ENCODE measurements at regions not wholly inside any gene's neighbourhood (a gene's known extent, or its start where the extent isn't known, plus 50 kb on each side); places are given as distances from the start of the nearest gene placed in this dataset.

DNA sequence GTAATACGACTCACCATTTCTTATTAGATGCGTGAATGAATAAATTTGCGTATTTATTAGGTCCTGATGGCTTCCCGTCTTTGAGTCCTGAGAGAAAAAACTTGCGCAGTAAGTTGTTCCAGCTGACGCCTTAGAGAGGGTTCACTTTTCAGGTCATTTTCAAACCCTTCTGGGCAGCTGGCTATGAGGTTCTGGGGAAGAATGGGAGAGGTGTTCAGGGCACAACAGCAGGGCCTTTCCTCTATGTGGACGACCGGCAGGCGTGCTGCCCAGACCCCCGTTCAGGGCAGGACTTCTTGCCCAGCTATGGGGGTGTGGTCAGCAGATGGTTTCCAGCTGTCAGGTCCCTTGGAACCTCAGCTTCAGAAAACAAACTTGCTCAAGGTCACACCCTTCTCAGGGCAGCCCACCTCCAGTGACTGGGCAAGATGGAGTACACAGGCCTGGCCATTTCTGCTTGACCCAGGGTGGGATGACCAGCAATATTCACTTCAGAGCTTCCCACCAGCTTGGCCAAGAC lies 61.1 kb upstream of the TNP1 start:
- no peaks in the 10 kb centered on the region for H3K36me3 ChIP-seq (ENCODE audit: control insufficient read depth, insufficient read depth, low read length)
- WGBS (ENCODE audit: insufficient coverage, insufficient read length) = no CpG with 5 or more reads among the region's 10 CpGs
- H3K27ac ChIP-seq (ENCODE audit: low read length) = no peak overlapping the region
- no peaks in the 10 kb centered on the region for H3K9me3 ChIP-seq (ENCODE audit: control insufficient read depth, insufficient read depth, low read length)
- DNase-seq (ENCODE audit: low read depth, low spot score) = no peak
- no peaks in the 10 kb centered on the region for H3K27me3 ChIP-seq (ENCODE audit: control insufficient read depth, insufficient read depth, low read length)
- H3K4me1 ChIP-seq (ENCODE audit: control insufficient read depth, insufficient read depth, low read length) = peaks cover 2% of the 10 kb centered on the region; the same call in 1 of the 2 replicates
- H3K4me3 ChIP-seq (ENCODE audit: low read length) = no peak overlapping the region

DNA sequence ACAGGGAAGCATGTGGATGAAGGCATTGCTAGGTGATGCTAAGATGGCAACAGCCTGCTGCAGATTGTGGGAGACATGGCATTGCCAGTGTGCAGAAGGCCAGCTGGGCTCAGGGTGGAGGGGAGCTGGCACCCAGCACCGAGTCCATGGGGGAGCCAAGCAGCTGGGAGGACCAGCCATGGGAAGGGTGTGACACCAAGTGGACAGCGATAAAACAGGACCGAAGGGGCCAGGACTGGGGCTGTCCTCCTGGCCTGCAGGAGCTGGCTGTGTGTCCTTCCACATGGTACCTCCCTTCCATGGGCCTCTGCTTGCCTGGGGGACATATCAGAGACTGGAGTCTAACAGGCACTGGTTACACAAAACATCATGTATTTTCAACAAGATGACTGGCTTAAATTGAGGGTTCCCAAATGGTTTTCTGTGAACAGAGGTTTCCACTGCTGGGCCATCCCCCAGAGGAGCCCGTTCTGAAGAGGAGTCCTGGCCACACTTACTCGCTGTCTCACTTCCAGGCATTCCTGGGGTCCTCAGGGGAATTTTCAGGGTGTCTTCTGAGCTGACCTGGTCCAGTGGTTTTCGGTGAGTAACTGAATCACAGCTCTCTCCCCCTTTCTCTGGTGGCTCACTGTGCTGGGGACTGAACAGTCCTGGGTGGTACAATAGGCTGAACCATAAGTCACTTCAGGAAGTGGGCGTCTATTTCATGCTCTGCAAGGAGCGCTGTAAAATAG lies 60.4 kb upstream of the TNP1 start:
- Histone ChIP-seq H3K27me3 (ENCODE audit: control insufficient read depth, insufficient read depth, low read length) (no peaks in the 10 kb centered on the region), H3K9me3 (ENCODE audit: control insufficient read depth, insufficient read depth, low read length) (no peaks in the 10 kb centered on the region), H3K27ac (ENCODE audit: low read length) (no peak overlapping the region), H3K36me3 (ENCODE audit: control insufficient read depth, insufficient read depth, low read length) (no peaks in the 10 kb centered on the region), H3K4me3 (ENCODE audit: low read length) (no peak overlapping the region), H3K4me1 (ENCODE audit: control insufficient read depth, insufficient read depth, low read length) (peaks cover 2% of the 10 kb centered on the region; the same call in 1 of the 2 replicates)
- no peak for DNase-seq (ENCODE audit: low read depth, low spot score)
- WGBS (ENCODE audit: insufficient coverage, insufficient read length) = no CpG with 5 or more reads among the region's 8 CpGs

DNA sequence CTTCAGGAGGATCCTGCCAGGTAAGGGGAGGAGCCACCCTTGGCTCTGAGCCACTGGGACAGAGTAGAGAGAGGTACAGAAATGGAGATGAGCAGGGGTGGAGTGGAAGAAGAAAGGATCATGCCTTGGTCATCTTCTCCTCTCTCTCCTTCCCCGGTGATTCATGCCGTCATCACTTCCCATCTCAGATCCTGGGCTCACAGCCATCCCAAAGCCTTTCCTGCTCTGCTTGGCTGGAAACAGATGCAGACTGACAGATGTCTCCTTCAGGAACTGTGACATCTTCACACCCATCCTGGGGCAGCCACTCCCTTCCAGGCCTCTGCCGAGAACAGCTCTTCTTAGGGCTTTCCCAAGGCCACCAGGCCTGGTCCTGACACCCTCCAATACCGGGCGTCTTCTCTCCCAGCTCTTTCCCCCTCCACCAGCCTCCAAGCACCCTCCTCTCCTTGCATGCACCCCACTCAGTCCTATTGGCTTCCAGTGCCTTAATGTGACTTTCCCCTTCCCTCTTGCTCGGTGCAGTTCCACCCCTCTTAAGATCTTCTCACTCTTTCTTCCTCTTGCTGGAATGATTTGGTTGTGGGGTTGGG lies 58.3 kb upstream of the TNP1 start:
- H3K36me3 ChIP-seq (ENCODE audit: control insufficient read depth, insufficient read depth, low read length) = no peaks in the 10 kb centered on the region
- H3K4me1 ChIP-seq (ENCODE audit: control insufficient read depth, insufficient read depth, low read length) = no peaks in the 10 kb centered on the region
- no peaks in the 10 kb centered on the region for H3K9me3 ChIP-seq (ENCODE audit: control insufficient read depth, insufficient read depth, low read length)
- no peak overlapping the region for H3K27ac ChIP-seq (ENCODE audit: low read length)
- no peak for DNase-seq (ENCODE audit: low read depth, low spot score)
- no CpG with 5 or more reads among the region's 6 CpGs for WGBS (ENCODE audit: insufficient coverage, insufficient read length)
- H3K27me3 ChIP-seq (ENCODE audit: control insufficient read depth, insufficient read depth, low read length) = no peaks in the 10 kb centered on the region
- no peak overlapping the region for H3K4me3 ChIP-seq (ENCODE audit: low read length)

DNA sequence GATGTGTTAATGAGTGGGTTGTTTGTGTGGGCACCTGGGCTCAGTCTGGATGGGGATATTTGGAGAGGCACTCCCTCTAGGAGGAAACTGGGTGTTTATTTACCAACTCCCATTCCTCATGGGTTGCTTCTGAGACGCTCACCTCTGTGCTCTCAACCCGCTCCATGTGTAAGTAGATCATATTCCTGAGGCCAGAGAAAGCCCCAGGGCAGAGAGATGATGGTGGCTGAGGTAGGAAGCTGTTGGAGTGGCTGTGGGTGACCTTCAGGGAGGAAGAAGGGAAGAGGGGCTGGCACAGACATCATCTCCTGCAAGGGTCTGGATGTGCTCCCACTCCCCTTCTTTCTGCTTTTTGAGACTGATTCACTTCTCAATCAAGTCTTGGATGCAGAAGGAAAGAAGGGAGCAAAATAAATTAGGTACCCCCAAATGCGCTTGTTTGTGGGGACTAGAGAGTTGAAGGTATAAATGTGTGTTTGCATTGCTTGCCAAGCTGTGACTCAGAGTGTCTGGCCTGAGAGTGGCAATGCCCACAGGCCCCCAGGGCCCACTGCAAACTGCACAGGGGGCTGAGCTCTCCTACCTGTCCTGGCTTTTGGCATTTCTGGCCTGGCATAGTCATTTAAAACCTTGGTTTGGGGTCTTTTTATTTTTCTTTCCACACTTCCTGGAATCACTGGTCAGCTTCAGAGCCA lies 57.2 kb upstream of the TNP1 start:
- no peaks in the 10 kb centered on the region for H3K4me1 ChIP-seq (ENCODE audit: control insufficient read depth, insufficient read depth, low read length)
- H3K27me3 ChIP-seq (ENCODE audit: control insufficient read depth, insufficient read depth, low read length) = no peaks in the 10 kb centered on the region
- no peak overlapping the region for H3K4me3 ChIP-seq (ENCODE audit: low read length)
- no peak for DNase-seq (ENCODE audit: low read depth, low spot score)
- WGBS (ENCODE audit: insufficient coverage, insufficient read length) = no CpG with 5 or more reads among the region's 3 CpGs
- no peaks in the 10 kb centered on the region for H3K36me3 ChIP-seq (ENCODE audit: control insufficient read depth, insufficient read depth, low read length)
- H3K9me3 ChIP-seq (ENCODE audit: control insufficient read depth, insufficient read depth, low read length) = no peaks in the 10 kb centered on the region
- H3K27ac ChIP-seq (ENCODE audit: low read length) = no peak overlapping the region

GRCh38 chr2:216915557-216916150 lies 55.8 kb upstream of the TNP1 start:
- Histone ChIP-seq H3K27me3 (ENCODE audit: control insufficient read depth, insufficient read depth, low read length) (no peaks in the 10 kb centered on the region), H3K4me3 (ENCODE audit: low read length) (no peak overlapping the region), H3K9me3 (ENCODE audit: control insufficient read depth, insufficient read depth, low read length) (no peaks in the 10 kb centered on the region), H3K36me3 (ENCODE audit: control insufficient read depth, insufficient read depth, low read length) (no peaks in the 10 kb centered on the region), H3K4me1 (ENCODE audit: control insufficient read depth, insufficient read depth, low read length) (no peaks in the 10 kb centered on the region), H3K27ac (ENCODE audit: low read length) (no peak overlapping the region)
- DNase-seq (ENCODE audit: low read depth, low spot score) = no peak
- no CpG with 5 or more reads among the region's 12 CpGs for WGBS (ENCODE audit: insufficient coverage, insufficient read length)

DNA sequence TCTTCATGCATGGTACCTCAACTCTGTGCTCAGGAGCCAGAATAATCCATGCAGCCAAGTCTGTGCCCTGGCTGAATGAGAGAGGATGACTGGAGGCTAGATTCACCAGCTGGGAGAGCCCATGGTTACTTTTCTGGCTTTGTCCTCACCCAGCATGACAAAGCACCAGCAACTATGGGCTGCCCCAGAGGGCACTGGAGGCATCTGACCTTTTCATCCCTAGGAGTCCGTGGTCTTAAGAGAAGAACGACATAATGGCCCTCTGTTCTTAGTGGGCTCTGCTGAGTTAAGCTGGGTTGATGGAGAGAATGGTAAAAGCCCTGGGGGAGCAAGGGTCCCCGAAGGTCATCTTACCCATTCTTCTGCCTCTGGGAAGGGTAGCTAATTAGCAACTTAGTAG lies 54.6 kb upstream of the TNP1 start:
- WGBS (ENCODE audit: insufficient coverage, insufficient read length) = no CpG with 5 or more reads among the region's 3 CpGs
- no peaks in the 10 kb centered on the region for H3K4me1 ChIP-seq (ENCODE audit: control insufficient read depth, insufficient read depth, low read length)
- no peak overlapping the region for H3K4me3 ChIP-seq (ENCODE audit: low read length)
- H3K27me3 ChIP-seq (ENCODE audit: control insufficient read depth, insufficient read depth, low read length) = no peaks in the 10 kb centered on the region
- no peak for DNase-seq (ENCODE audit: low read depth, low spot score)
- no peaks in the 10 kb centered on the region for H3K36me3 ChIP-seq (ENCODE audit: control insufficient read depth, insufficient read depth, low read length)
- H3K27ac ChIP-seq (ENCODE audit: low read length) = no peak overlapping the region
- H3K9me3 ChIP-seq (ENCODE audit: control insufficient read depth, insufficient read depth, low read length) = no peaks in the 10 kb centered on the region

DNA sequence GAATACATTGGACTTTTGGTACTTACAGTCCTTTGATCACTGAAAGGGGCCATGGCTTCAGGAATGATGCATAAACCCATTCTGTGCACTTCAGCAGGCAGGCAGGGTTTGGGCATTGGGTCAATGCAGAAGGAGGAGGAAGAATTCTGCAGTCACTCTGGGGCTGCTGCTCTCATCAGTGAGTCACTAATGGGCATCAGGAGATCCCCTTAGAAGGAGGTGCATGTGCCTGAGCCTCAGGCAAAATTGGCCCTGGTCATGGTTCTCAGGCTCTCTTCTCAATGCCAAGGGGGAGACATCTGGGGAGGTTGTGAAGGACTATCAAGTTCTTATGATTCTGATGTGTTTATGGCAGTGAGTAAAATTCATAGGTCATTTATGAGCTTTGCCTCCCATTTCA lies 52.0 kb upstream of the TNP1 start:
- H3K27ac ChIP-seq (ENCODE audit: low read length) = no peak overlapping the region
- H3K9me3 ChIP-seq (ENCODE audit: control insufficient read depth, insufficient read depth, low read length) = no peaks in the 10 kb centered on the region
- no peak for DNase-seq (ENCODE audit: low read depth, low spot score)
- no peaks in the 10 kb centered on the region for H3K27me3 ChIP-seq (ENCODE audit: control insufficient read depth, insufficient read depth, low read length)
- H3K4me3 ChIP-seq (ENCODE audit: low read length) = no peak overlapping the region
- no peaks in the 10 kb centered on the region for H3K4me1 ChIP-seq (ENCODE audit: control insufficient read depth, insufficient read depth, low read length)
- no peaks in the 10 kb centered on the region for H3K36me3 ChIP-seq (ENCODE audit: control insufficient read depth, insufficient read depth, low read length)

DNA sequence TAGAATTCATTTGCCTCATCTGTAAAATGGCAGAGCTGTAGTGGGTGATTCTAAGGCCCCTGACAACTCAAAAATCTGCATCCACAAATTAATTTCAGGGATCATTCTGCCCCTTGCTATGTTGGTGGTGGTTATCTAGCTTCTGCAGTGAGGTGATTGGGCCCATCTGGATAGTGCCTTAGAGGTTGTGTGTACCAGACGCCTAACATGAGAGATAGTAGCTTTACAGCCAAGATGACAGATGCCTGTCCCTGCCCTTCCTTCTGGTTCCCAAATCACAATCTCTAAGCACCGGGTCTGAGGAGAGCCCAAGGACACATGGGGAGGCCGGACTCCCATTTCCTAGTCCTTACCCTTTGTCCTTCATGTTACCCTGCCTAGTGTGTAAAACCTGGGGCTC lies 51.1 kb upstream of the TNP1 start:
- no CpG with 5 or more reads among the region's 3 CpGs for WGBS (ENCODE audit: insufficient coverage, insufficient read length)
- no peaks in the 10 kb centered on the region for H3K27me3 ChIP-seq (ENCODE audit: control insufficient read depth, insufficient read depth, low read length)
- no peak overlapping the region for H3K4me3 ChIP-seq (ENCODE audit: low read length)
- no peaks in the 10 kb centered on the region for H3K4me1 ChIP-seq (ENCODE audit: control insufficient read depth, insufficient read depth, low read length)
- no peaks in the 10 kb centered on the region for H3K36me3 ChIP-seq (ENCODE audit: control insufficient read depth, insufficient read depth, low read length)
- H3K27ac ChIP-seq (ENCODE audit: low read length) = no peak overlapping the region
- no peaks in the 10 kb centered on the region for H3K9me3 ChIP-seq (ENCODE audit: control insufficient read depth, insufficient read depth, low read length)
- no peak for DNase-seq (ENCODE audit: low read depth, low spot score)

GRCh38 chr2:216909541-216910210 lies 49.8 kb upstream of the TNP1 start:
- WGBS (ENCODE audit: insufficient coverage, insufficient read length) = no CpG with 5 or more reads among the region's 8 CpGs
- no peak overlapping the region for H3K27ac ChIP-seq (ENCODE audit: low read length)
- no peaks in the 10 kb centered on the region for H3K27me3 ChIP-seq (ENCODE audit: control insufficient read depth, insufficient read depth, low read length)
- no peaks in the 10 kb centered on the region for H3K4me1 ChIP-seq (ENCODE audit: control insufficient read depth, insufficient read depth, low read length)
- no peaks in the 10 kb centered on the region for H3K9me3 ChIP-seq (ENCODE audit: control insufficient read depth, insufficient read depth, low read length)
- DNase-seq (ENCODE audit: low read depth, low spot score) = no peak
- H3K4me3 ChIP-seq (ENCODE audit: low read length) = no peak overlapping the region
- H3K36me3 ChIP-seq (ENCODE audit: control insufficient read depth, insufficient read depth, low read length) = no peaks in the 10 kb centered on the region
